ENCODE measurements at regions not wholly inside any gene's neighbourhood (a gene's known extent, or its start where the extent isn't known, plus 50 kb on each side); places are given as distances from the start of the nearest gene placed in this dataset.

- no peak for DNase-seq (ENCODE audit: low read depth in 2 of 2, low spot score in 1 of 2)
Measured at GRCh38 chr10:126783806-126784557, 113.5 kb upstream of the C10orf90 start.

DNA sequence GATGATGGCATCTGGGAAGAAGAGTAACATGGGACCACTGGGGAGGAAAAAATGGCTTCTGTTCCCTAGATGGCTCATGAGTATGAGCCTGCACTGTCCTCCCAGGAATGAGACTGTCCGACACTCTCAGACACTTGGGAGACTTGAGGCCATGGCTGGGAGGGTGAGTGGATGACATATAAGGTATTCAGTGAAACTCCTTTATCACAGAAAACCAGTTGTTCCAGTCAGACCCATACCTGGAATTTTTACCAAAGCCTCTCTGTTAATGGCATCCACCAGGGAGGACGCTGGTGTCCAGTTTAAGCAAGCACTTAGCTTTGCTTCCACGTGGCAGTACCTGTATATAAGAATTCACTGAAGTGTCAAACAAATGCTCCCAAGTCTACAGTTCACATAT lies 116.7 kb upstream of the C10orf90 start:
- DNase-seq (ENCODE audit: low read depth in 2 of 2, low spot score in 1 of 2) = no peak

DNA sequence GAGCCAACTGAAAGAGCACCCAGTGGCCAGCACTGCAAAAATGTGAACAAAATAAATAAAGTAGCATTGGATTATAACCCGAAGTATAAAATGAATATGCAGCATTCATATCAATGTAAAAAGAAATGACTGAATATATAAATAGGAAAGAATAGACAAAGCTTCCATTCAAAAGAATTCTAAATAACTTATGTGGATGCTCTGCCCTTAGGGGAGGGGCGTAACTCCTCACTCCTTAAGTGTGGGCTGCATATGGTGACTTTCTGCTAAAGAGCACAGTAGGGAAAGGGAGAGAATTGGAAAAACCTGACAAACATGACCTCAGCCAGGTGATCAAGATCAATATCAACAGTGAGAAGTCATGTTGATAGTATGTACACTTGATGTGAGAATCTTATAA lies 109.9 kb upstream of the DOCK1 start:
- no peak for DNase-seq (ENCODE audit: low read depth in 2 of 2, low spot score in 1 of 2)

- no peak for DNase-seq (ENCODE audit: low read depth in 2 of 2, low spot score in 1 of 2)
Measured at GRCh38 chr10:126798649-126799048, 106.6 kb upstream of the DOCK1 start.

GRCh38 chr10:126803394-126803793 lies 101.8 kb upstream of the DOCK1 start:
- DNase-seq (ENCODE audit: low read depth in 2 of 2, low spot score in 1 of 2) = no peak

DNA sequence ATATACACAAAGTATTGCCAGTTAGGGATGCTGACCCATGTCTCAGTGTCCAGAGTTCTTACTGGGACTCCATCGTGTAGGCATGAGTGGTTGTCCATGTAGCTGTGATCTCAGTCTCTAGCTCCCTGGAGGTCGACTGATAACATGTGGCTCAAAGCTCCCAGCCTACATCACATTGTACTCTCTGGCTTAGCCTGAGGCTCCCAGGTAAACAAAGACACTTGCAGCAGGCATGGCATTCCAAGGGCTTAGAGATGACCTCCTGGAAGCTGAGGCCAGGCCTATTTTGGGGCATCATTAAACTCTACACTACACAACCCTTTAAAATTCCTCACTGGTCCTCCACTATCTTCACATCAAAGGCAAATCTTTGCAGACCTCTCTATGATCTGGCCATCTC lies 100.8 kb upstream of the DOCK1 start:
- no peak for DNase-seq (ENCODE audit: low read depth in 2 of 2, low spot score in 1 of 2)

DNA sequence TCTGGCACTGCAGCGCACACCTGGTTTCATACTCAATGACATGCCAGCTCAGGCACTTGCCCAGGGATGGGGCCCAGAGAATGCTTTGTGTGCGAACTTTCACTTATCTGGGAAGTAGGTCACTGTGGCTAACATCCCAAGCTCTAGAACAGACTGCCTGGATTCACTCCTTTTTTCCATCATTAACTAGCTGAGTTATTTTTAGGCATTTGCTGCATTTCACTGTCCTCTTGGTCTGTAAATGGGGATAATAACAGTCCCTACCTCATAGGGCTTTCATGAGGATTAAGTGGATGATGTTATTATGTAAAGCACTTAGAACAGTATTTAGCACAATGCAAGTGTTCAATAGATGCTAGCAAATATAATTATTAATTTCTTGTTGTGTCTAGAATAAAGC lies 98.7 kb upstream of the DOCK1 start:
- no peak for DNase-seq (ENCODE audit: low read depth in 2 of 2, low spot score in 1 of 2)

GRCh38 chr10:126806991-126807702 lies 98.1 kb upstream of the DOCK1 start:
- DNase-seq (ENCODE audit: low read depth in 2 of 2, low spot score in 1 of 2) = no peak

GRCh38 chr10:126808103-126808502 lies 97.1 kb upstream of the DOCK1 start:
- DNase-seq (ENCODE audit: low read depth in 2 of 2, low spot score in 1 of 2) = no peak

DNA sequence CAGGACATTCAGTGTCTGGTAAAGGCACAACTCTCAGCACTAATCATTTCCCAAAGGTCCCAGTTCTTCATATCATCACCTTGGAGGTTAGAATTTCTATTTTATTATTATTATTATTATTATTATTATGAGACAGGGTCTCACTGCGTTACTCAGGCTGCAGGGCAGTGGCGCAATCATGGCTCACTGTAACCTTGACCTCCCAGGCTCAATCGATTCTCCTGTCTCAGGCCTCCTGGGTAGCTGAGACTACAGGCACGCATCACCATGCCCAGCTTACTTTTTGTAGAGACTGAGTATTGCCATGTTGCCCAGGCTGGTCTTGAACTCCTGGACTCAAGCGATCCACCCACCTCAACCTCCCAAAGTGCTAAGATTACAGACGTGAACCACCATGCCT lies 91.8 kb upstream of the DOCK1 start:
- DNase-seq (ENCODE audit: low read depth in 2 of 2, low spot score in 1 of 2) = no peak

GRCh38 chr10:126833542-126833941 lies 71.7 kb upstream of the DOCK1 start:
- DNase-seq (ENCODE audit: low read depth in 2 of 2, low spot score in 1 of 2) = no peak

- DNase-seq (ENCODE audit: low read depth in 2 of 2, low spot score in 1 of 2) = no peak
Measured at GRCh38 chr10:126836009-126836408, 69.2 kb upstream of the DOCK1 start.

GRCh38 chr10:126838316-126838715 lies 66.9 kb upstream of the DOCK1 start:
- DNase-seq (ENCODE audit: low read depth in 2 of 2, low spot score in 1 of 2) = no peak

DNA sequence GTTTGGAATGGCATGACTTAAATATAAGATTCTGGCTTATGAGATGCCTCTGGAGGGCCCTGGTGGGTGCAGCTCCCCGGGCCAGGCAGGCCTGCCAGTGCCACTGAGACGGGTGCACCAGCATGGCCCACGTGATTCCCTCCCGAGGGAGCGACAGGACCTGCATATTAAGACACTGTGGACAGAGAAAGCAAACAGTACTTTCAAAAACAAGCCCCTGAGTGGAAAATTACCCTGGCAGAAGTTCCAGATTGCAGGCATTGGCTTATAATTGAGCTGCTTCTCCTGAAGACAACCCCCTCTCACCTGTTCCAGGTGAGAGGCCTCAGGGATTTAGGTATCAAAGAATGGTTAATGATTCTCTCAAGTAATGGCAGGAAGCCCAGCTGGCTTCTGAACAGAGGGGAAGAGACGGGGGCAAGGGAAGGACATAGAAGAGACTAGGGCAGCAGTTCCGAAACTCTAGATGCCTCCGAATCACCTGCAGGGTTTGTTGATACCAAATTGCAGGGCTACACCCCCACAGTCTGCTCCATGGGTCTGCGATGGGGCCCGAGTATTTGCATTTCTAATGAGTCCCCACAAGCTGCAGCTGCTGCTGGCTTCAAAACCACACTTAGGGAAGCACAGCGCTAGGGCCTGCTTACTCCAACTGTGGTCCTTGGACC lies 66.0 kb upstream of the DOCK1 start:
- no peak for DNase-seq (ENCODE audit: low read depth in 2 of 2, low spot score in 1 of 2)

- DNase-seq (ENCODE audit: low read depth in 2 of 2, low spot score in 1 of 2) = no peak
Measured at GRCh38 chr10:126840576-126841135, 64.6 kb upstream of the DOCK1 start.

DNA sequence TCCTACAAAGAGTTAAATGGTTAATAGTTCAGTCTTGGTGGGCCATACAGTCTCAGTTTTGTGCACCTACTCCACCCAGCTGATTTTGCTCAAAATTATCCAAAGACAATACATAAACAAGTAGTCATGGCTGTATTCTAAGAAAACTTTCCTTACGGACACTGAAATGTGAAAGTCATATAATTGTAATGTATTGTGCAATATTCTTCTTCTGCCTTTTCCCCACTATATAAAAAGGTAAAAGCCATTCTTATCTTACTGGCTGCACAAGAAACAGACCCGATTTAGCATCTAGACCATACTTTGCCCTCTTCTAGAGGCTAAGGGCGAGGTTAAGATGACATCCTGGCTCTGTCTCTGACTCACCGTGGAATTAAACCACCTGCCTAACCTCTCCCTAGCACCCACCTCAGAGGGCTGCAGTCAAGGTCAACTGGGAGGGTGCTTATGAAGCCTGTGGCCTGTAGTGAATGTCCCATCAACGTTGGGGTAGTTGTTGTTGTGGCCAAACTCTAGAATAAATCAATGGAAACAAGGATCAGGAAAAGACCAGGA lies 63.8 kb upstream of the DOCK1 start:
- no peak for DNase-seq (ENCODE audit: low read depth in 2 of 2, low spot score in 1 of 2)

DNA sequence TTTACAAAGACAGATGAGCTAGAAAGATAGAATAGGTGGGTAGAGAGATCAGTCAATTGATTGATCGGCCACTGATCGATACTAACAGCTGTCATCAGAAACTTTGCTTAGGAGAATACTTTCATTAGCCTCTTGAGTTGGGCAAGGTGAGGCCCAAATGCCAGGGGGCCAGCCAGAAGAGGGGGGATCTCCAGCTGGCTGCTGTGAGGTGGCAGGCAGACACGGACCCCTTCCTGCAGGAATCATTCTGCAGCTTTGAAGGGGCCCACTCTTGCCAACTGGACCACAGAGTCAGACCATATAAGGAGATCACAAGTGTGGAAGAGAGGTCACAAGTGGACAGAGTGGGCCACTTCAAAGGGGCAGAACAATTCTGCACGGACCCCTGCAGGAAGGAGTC lies 62.9 kb upstream of the DOCK1 start:
- DNase-seq (ENCODE audit: low read depth in 2 of 2, low spot score in 1 of 2) = no peak

DNA sequence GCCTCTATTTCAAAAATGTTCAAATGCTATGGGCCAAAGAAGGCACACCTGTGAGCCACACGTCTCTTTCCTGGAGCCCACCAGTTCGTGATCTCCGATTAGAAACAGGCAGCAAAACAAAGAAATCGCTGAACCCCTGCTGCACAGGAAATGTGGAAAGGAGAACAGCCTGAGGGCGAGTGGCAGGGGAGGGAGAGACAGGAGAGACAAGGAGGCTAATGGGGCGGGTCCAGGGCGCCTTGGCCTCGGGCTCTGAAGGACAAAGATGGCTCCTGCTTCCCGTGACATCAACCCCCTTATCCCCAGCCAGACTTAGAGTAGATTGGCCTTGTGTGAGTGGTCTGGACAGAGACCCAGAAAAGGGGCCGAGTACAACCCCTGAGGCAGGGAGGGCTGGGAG lies 62.4 kb upstream of the DOCK1 start:
- DNase-seq (ENCODE audit: low read depth in 2 of 2, low spot score in 1 of 2) = no peak

- no peak for DNase-seq (ENCODE audit: low read depth in 2 of 2, low spot score in 1 of 2)
Measured at GRCh38 chr10:126843299-126843934, 61.8 kb upstream of the DOCK1 start.

- no peak for DNase-seq (ENCODE audit: low read depth in 2 of 2, low spot score in 1 of 2)
Measured at GRCh38 chr10:126844406-126844805, 60.8 kb upstream of the DOCK1 start.

DNA sequence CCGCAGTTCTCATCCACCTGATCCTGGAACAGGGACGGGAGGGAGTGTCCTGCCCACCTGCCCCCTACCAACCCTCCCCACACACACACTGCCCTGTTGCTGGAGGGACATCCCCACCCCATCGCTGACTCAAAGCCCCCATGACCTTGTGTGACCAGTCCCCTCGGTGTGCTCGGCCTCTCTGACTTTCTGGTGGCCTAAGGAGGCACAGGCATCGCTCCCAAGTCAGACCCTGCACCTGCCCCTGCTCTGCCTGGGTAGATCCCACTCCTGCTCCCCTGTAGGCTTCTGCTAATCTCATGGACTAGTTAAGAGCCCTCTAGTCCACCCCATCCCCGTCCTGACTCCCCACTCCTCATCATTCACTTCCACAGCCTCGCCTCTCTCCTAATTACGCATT lies 58.8 kb upstream of the DOCK1 start:
- no peak for DNase-seq (ENCODE audit: low read depth in 2 of 2, low spot score in 1 of 2)

Measured in stimulated activated CD8-positive, alpha-beta memory T cell treated with anti-CD3 and anti-CD28 coated beads, Interleukin-4, amount 100 ng/mL, for 1 hour (primary cell).